ENCODE measurements at regions not wholly inside any gene's neighbourhood (a gene's known extent, or its start where the extent isn't known, plus 50 kb on each side); places are given as distances from the start of the nearest gene placed in this dataset.

DNA sequence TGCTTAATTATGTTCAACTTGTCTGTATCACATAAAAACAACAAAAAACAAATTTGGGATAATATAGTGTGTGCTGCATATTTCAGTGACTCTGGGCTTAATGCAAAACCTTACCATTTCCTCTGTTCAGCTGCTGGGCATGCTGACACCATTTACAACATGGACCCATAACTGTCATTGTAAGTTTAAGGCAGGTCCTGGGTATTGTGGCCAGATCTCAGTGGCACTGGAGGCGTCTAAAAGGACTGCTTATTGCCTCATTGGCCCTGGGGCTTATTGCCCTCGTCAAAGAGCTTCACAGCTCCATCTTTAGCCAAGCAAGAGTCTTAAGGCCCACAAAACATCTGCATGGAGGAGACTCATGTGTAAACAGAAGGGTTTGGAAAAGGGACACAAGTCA, 390.2 kb downstream of the NR2F2 start:
- Histone ChIP-seq H2AFZ (replicated peaks; ENCODE audit: low read length, poor library complexity) (no peak overlapping the region), H3K4ac (ENCODE audit: low read depth, low read length) (no peak overlapping the region), H3K79me1 (ENCODE audit: low read depth in 1 of 2, low read length in 2 of 2) (no peaks in the 10 kb centered on the region), H3K9me1 (ENCODE audit: insufficient read depth, low read length) (no peaks in the 10 kb centered on the region), H3K14ac (replicated peaks; ENCODE audit: low read depth, low read length) (no peak overlapping the region), H4K20me1 (ENCODE audit: insufficient read depth, low read length) (no peaks in the 10 kb centered on the region), H3K27ac (ENCODE audit: insufficient read depth, low read length) (no peak overlapping the region), H2BK15ac (ENCODE audit: low read depth, low read length) (no peak overlapping the region), H3K4me3 (ENCODE audit: insufficient read depth, low read depth, low read length) (no peak overlapping the region), H3K18ac (ENCODE audit: low read depth, low read length) (no peak overlapping the region), H3K9me3 (ENCODE audit: control insufficient read depth, insufficient read depth, low read length) (peaks cover 15% of the 10 kb centered on the region), H2BK120ac (ENCODE audit: low read depth, low read length) (no peak overlapping the region), H3K23ac (ENCODE audit: low read depth, low read length) (no peak overlapping the region), H3K27me3 (ENCODE audit: control insufficient read depth, insufficient read depth, low read length) (no peaks in the 10 kb centered on the region), H4K5ac (ENCODE audit: low read depth, low read length) (no peak overlapping the region), H4K8ac (ENCODE audit: low read depth in 2 of 2, low read length in 2 of 2) (no peak overlapping the region), H2BK20ac (ENCODE audit: low read depth, low read length) (no peak overlapping the region), H4K91ac (ENCODE audit: insufficient read depth, low read depth, low read length) (no peak overlapping the region), H3K4me1 (ENCODE audit: control insufficient read depth, insufficient read depth, low read length) (no peaks in the 10 kb centered on the region), H3K9ac (ENCODE audit: low read depth, low read length) (no peak overlapping the region), H2AK9ac (replicated peaks; ENCODE audit: low read depth, low read length, poor library complexity) (no peak overlapping the region), H3K4me2 (ENCODE audit: low read depth, low read length) (no peak overlapping the region), H2AK5ac (ENCODE audit: low read depth, low read length) (no peak overlapping the region), H3K56ac (ENCODE audit: extremely low read depth, insufficient read depth, low read length) (no peak overlapping the region), H3K36me3 (ENCODE audit: control insufficient read depth, insufficient read depth, low read length) (no peaks in the 10 kb centered on the region), H2BK5ac (ENCODE audit: low read depth, low read length, poor library complexity, severe bottlenecking) (no peak overlapping the region)
- in situ Hi-C loops (cut with MboI; ENCODE audit: low sequenced_read_pairs) (no loop called here), intact Hi-C loops (cut with micrococcal nuclease) (no loop called here), dilution Hi-C loops (cut with HindIII; ENCODE audit: low sequenced_read_pairs, unreplicated experiment) (no loop called here)
- POLR2A ChIA-PET (ENCODE audit: unreplicated experiment), result no interaction called here
- TF ChIP-seq CEBPB (IDR thresholded peaks at IDR 0.05; ENCODE audit: low read depth, low read length) (no peak), POLR2A (IDR thresholded peaks at IDR 0.05; ENCODE audit: low read depth, low read length) (no peak), RAD21 (IDR thresholded peaks at IDR 0.05; ENCODE audit: low read length) (no peak), MAZ (IDR thresholded peaks at IDR 0.05; ENCODE audit: borderline replicate concordance, low read depth, low read length) (no peak), BHLHE40 (IDR thresholded peaks at IDR 0.05; ENCODE audit: low read depth, low read length) (no peak), RCOR1 (IDR thresholded peaks at IDR 0.05; ENCODE audit: insufficient replicate concordance, low read length) (no peak), MAFK (IDR thresholded peaks at IDR 0.05; ENCODE audit: low read depth, low read length) (no peak), CHD1 (IDR thresholded peaks at IDR 0.05; ENCODE audit: low read depth, low read length) (no peak), NFE2L2 (IDR thresholded peaks at IDR 0.05; ENCODE audit: low read depth, low read length) (no peak), SMC3 (IDR thresholded peaks at IDR 0.05; ENCODE audit: low read depth, low read length) (no peak), FOS (IDR thresholded peaks at IDR 0.05; ENCODE audit: low read depth, low read length) (no peak), MXI1 (IDR thresholded peaks at IDR 0.05; ENCODE audit: borderline replicate concordance, low read depth, low read length) (no peak), RFX5 (IDR thresholded peaks at IDR 0.05; ENCODE audit: low read depth, low read length) (no peak)
- TF ChIP-seq, protein P1, sequence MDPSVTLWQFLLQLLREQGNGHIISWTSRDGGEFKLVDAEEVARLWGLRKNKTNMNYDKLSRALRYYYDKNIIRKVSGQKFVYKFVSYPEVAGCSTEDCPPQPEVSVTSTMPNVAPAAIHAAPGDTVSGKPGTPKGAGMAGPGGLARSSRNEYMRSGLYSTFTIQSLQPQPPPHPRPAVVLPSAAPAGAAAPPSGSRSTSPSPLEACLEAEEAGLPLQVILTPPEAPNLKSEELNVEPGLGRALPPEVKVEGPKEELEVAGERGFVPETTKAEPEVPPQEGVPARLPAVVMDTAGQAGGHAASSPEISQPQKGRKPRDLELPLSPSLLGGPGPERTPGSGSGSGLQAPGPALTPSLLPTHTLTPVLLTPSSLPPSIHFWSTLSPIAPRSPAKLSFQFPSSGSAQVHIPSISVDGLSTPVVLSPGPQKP (IDR thresholded peaks at IDR 0.05; ENCODE audit: borderline replicate concordance, low read depth, low read length), result no peak
- TF ChIP-seq, protein P2, sequence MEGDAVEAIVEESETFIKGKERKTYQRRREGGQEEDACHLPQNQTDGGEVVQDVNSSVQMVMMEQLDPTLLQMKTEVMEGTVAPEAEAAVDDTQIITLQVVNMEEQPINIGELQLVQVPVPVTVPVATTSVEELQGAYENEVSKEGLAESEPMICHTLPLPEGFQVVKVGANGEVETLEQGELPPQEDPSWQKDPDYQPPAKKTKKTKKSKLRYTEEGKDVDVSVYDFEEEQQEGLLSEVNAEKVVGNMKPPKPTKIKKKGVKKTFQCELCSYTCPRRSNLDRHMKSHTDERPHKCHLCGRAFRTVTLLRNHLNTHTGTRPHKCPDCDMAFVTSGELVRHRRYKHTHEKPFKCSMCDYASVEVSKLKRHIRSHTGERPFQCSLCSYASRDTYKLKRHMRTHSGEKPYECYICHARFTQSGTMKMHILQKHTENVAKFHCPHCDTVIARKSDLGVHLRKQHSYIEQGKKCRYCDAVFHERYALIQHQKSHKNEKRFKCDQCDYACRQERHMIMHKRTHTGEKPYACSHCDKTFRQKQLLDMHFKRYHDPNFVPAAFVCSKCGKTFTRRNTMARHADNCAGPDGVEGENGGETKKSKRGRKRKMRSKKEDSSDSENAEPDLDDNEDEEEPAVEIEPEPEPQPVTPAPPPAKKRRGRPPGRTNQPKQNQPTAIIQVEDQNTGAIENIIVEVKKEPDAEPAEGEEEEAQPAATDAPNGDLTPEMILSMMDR (conservative IDR thresholded peaks at IDR 0.05; ENCODE audit: low read depth, low read length), result no peak
- TF ChIP-seq, protein P3, sequence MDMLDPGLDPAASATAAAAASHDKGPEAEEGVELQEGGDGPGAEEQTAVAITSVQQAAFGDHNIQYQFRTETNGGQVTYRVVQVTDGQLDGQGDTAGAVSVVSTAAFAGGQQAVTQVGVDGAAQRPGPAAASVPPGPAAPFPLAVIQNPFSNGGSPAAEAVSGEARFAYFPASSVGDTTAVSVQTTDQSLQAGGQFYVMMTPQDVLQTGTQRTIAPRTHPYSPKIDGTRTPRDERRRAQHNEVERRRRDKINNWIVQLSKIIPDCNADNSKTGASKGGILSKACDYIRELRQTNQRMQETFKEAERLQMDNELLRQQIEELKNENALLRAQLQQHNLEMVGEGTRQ (IDR thresholded peaks at IDR 0.05; ENCODE audit: low read depth, low read length), result no peak
- CTCF ChIA-PET, result no interaction called here
- ATAC-seq (ENCODE audit: low read depth), result no peak
- no CpG with 5 or more reads among the region's 2 CpGs for WGBS, 2 experiments (ENCODE audit: extremely low coverage in 2 of 2, insufficient read length in 1 of 2)
- no peak for DNase-seq
- no TSS peak for BruUV-seq (replicated peaks)

Measured in IMR-90 (cell line).